B cell (primary cell): ENCODE measurements at regions not wholly inside any gene's neighbourhood (a gene's known extent, or its start where the extent isn't known, plus 50 kb on each side); places are given as distances from the start of the nearest gene placed in this dataset.

Experiments
- EZH2 ChIP-seq: IDR thresholded peaks from 2 replicates; pipeline ENCODE4 v1.6.1; 2012; ENCODE audit warnings: borderline replicate concordance, low read depth, mild to moderate bottlenecking, moderate library complexity, low read length; ENCODE audit not compliant: insufficient read depth, poor library complexity, severe bottlenecking
- TF ChIP-seq, protein P1 (sequence below): fragments of 200-600 bp; IDR thresholded peaks from one replicate; pipeline ENCODE4 v1.8.0; 2022; ENCODE audit warnings: antibody characterized with exemption, mild to moderate bottlenecking

- TF ChIP-seq, protein P1, sequence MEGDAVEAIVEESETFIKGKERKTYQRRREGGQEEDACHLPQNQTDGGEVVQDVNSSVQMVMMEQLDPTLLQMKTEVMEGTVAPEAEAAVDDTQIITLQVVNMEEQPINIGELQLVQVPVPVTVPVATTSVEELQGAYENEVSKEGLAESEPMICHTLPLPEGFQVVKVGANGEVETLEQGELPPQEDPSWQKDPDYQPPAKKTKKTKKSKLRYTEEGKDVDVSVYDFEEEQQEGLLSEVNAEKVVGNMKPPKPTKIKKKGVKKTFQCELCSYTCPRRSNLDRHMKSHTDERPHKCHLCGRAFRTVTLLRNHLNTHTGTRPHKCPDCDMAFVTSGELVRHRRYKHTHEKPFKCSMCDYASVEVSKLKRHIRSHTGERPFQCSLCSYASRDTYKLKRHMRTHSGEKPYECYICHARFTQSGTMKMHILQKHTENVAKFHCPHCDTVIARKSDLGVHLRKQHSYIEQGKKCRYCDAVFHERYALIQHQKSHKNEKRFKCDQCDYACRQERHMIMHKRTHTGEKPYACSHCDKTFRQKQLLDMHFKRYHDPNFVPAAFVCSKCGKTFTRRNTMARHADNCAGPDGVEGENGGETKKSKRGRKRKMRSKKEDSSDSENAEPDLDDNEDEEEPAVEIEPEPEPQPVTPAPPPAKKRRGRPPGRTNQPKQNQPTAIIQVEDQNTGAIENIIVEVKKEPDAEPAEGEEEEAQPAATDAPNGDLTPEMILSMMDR = no peak
- TF ChIP-seq EZH2 = no peak
Observed at GRCh38 chr3:145903472-145904013, 257.4 kb downstream of the PLOD2 start.
